GM10248 (cell line): ENCODE measurements at regions not wholly inside any gene's neighbourhood (a gene's known extent, or its start where the extent isn't known, plus 50 kb on each side); places are given as distances from the start of the nearest gene placed in this dataset.

ENCODE experiments used
- CTCF ChIA-PET: fragments of 300-600 bp; sonication (Branson Sonifier 250); formaldehyde crosslinking; extraction: SDS; loops from one replicate; lab custom pipeline; 2021; ENCODE audit warnings: antibody characterized with exemption; lab: Yijun Ruan, JAX
- POLR2A ChIA-PET: fragments of 350-650 bp; sonication (Branson Sonifier 250); formaldehyde crosslinking; extraction: SDS; loops from one replicate; lab custom pipeline; 2020; ENCODE audit warnings: antibody characterized with exemption; lab: Yijun Ruan, JAX
- DNase-seq: peaks from one replicate; pipeline ENCODE4 v3.0.0; 2012; ENCODE audit errors: extremely low spot score
- TF ChIP-seq, protein P1 (sequence below): IDR thresholded peaks from 2 replicates; pipeline ENCODE4 v1.5.1; 2012; ENCODE audit warnings: mild to moderate bottlenecking, low read depth; ENCODE audit errors: extremely low read depth, missing control alignments, control extremely low read depth

DNA sequence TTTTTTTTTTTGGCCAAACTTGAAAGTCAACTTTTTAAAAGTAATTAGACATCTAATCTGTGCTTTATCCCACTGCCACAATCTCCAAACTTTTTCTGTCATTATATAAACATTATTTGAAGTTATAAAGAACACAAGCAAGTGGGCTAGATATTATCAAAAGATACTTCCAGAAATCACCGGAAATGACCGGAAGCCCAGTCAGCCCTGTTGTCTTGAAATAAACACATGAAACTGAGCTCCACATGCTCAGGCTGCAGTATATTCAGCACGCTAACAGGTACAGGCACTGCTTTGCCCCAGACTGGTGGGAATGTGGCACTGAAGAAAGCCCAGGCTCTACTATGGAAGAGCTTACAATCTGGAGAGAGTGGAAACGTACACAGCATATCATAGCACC is 158.9 kb upstream of the PLEKHG7 start:
- ChIA-PET CTCF (interaction anchor here (0.8 to 1.9 kb wide), 3 partner anchors 41 to 1163 kb away, joined by 3 to 8 read pairs (median 4); no protein-coding TSS in a partner anchor), POLR2A (no interaction called here)
- no peak for DNase-seq
- TF ChIP-seq, protein P1, sequence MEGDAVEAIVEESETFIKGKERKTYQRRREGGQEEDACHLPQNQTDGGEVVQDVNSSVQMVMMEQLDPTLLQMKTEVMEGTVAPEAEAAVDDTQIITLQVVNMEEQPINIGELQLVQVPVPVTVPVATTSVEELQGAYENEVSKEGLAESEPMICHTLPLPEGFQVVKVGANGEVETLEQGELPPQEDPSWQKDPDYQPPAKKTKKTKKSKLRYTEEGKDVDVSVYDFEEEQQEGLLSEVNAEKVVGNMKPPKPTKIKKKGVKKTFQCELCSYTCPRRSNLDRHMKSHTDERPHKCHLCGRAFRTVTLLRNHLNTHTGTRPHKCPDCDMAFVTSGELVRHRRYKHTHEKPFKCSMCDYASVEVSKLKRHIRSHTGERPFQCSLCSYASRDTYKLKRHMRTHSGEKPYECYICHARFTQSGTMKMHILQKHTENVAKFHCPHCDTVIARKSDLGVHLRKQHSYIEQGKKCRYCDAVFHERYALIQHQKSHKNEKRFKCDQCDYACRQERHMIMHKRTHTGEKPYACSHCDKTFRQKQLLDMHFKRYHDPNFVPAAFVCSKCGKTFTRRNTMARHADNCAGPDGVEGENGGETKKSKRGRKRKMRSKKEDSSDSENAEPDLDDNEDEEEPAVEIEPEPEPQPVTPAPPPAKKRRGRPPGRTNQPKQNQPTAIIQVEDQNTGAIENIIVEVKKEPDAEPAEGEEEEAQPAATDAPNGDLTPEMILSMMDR: no peak

DNA sequence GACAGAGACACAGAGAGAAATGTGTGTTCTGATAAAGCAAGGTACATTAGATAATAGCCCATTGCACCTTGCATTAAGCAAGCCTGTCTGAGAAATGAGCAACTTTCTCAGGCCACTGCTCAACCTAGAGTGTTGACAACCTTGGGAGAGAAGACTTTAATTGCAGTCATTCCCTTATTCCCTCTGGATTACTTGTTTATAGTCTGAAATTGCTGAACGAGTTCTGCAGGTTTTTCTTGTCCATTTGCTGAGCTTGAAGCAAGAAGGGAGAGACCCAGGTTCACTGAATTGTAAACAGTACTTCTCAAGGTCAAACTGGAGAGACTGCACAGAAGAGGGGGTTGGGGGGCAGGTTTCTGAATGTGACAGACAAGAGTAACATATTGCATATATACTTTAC is 159.4 kb upstream of the PLEKHG7 start:
- ChIA-PET POLR2A (no interaction called here), CTCF (interaction anchor here (0.8 to 1.9 kb wide), 3 partner anchors 40 to 1162 kb away, joined by 3 to 8 read pairs (median 4); no protein-coding TSS in a partner anchor)
- TF ChIP-seq, protein P1: no peak
- no peak for DNase-seq

DNA sequence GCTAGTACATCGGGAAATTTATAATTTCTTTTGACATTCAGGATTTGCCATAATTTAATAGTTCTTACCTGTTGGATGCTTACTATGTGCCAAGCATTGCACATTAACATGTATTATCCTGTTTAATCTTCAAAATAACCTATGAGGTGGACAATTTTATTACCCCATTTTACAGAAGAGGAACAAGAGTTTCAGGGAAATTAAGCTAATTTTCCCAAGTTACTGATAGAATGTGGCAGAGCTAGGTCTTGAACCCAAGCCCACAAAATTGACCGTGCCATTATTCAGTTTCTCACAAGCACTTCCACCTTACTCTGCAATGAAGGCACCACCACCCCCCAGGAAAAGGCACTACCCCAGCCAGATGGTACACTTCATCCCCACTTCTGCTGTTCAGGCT is 161.1 kb upstream of the PLEKHG7 start:
- ChIA-PET CTCF (interaction anchor here (1.5 to 1.9 kb wide), 3 partner anchors 9 to 40 kb away, joined by 3 to 8 read pairs (median 4); no protein-coding TSS in a partner anchor), POLR2A (no interaction called here)
- TF ChIP-seq, protein P1: no peak
- no peak for DNase-seq

DNA sequence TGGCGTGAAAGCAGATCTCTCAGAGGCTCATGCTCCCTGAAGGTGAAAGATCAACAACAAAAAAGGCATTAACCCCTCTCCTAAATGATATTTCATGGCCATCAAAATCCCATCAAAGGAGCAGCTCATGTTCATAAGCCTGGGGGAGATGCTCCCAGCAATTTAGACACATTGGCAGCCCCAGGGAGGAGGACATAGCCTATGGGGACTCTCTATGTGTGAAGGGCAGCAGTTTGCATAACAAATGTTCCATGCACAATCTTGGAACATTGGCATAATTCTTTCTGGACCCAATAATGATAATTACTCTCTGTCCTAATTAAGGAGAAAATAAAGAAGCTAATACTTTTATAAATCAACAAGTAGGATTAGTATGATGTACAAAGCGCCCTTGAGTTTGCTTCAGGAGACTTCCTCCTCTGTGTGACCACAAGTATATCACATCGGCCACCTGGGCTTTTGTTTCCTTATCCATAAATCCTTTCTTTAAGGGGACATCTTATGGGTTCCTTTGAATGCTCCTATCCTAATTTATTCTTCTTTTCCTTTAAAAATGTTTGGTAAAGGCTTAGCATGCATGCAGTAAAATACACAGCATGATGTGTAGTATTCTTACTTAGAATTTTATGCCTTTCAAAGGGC is 161.9 kb upstream of the PLEKHG7 start:
- ChIA-PET CTCF (interaction anchor here (0.7 to 1.9 kb wide), 5 partner anchors 10 to 47 kb away, joined by 3 to 8 read pairs (median 4); no protein-coding TSS in a partner anchor), POLR2A (no interaction called here)
- TF ChIP-seq, protein P1: no peak
- no peak for DNase-seq

DNA sequence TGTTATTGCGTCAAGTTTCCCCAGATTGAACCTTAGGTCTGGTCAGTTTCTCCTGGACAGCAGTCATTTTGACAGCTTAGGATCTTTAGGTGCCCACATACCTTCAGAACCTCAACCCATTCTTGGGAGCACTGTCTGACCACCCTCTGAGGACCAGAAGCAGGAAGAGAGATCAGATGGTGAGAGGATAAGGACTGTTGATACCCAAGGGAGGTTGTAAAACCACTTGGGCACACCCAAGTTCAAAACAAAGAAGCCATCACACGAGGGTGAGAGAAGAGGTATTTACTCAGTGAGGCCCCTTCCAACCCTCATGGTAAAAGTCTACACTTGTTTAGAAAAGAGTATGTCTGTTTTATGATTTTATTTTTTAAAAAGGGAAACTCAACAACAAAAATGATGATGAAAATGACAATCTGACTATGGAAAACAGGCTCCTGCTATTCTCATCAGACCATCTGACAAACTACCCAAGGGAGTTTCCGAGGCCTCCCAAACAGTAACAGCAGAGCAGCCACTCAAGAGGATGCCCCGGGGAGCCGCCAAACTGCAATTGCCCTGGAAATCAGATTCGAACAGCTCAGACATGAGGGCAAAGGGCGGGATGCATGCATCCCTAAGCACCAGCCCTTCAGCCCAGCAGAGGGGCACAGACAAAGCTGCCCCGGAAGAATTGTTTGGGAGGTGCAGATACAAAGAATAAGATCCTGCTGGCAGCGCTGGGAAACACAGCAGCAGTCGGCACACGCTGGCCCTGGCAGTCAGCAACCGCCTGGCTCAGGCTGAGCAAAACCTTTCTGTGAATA is 162.6 kb upstream of the PLEKHG7 start:
- no peak for DNase-seq
- TF ChIP-seq, protein P1: no peak
- ChIA-PET POLR2A (no interaction called here), CTCF (interaction anchor here (0.7 to 1.9 kb wide), 4 partner anchors 10 to 46 kb away, joined by 3 to 8 read pairs (median 4); no protein-coding TSS in a partner anchor)

DNA sequence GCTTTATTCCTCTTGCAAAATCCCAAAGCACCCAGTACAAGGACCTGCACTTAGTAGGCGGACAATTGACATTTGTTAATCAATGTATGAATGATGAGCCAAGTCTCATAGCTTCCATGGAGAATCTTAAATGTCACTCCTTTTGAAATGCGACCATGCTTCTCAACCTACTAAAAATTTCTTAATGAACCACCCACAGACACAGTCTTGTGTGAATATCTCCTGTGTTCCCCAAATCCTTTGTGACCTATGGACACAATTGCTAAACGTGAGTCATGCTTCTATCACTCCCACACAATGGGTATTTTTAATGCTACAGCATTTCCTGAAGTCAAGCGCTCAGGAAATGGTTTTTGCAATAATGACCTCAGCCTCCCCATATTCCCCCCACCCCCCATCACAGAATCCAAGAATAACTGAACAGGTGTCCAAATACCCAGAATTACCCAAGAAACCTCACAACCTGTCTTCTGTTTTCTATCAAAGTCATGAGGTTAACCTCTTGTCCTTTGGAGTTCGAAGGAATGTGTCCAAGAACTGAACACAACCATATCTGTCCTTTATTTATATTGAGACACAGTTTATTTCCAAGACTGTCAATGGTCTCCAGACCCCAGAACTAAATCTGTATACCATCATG is 163.6 kb upstream of the PLEKHG7 start:
- DNase-seq: peak; percentile 58
- POLR2A ChIA-PET: no interaction called here
- CTCF ChIA-PET: interaction anchor here (1.0 kb wide), 1 partner anchor 9 kb away, joined by 3 read pairs; no protein-coding TSS in a partner anchor
- TF ChIP-seq, protein P1: no peak
